ENCODE measurements at regions not wholly inside any gene's neighbourhood (a gene's known extent, or its start where the extent isn't known, plus 50 kb on each side); places are given as distances from the start of the nearest gene placed in this dataset.

- TF ChIP-seq MAX (IDR thresholded peaks at IDR 0.05) (no peak), ELF1 (IDR thresholded peaks at IDR 0.05; ENCODE audit: borderline replicate concordance, low read depth) (no peak), CBX3 (IDR thresholded peaks at IDR 0.05; ENCODE audit: low read depth) (no peak), EZH2 (IDR thresholded peaks at IDR 0.05) (no peak), EGR1 (IDR thresholded peaks at IDR 0.05; ENCODE audit: low read depth) (no peak), ZBTB33 (IDR thresholded peaks at IDR 0.05; ENCODE audit: extremely low read depth, insufficient replicate concordance, low read length) (no peak), ZNF274 (IDR thresholded peaks at IDR 0.05; ENCODE audit: low read depth, low read length) (no peak), ATF3 (IDR thresholded peaks at IDR 0.05) (no peak)
Observed at GRCh38 chr20:11796026-11796425, 121.7 kb upstream of the BTBD3 start (continued).

- ChIA-PET RAD21 (ENCODE audit: low non-redundant PET in 1 of 2, low total read pairs in 2 of 2, uncharacterized antibody in 2 of 2, unreplicated experiment in 2 of 2) (no interaction called here), CTCF (no interaction called here), POLR2A (no interaction called here)
- no peak overlapping the region for H2AFZ ChIP-seq (ENCODE audit: low read depth, low read length, poor library complexity, severe bottlenecking)
- H3K9me2 ChIP-seq (ENCODE audit: insufficient read depth): no peaks in the 10 kb centered on the region
- intact Hi-C loops (cut with micrococcal nuclease): no loop called here
- H3K9me3 ChIP-seq (ENCODE audit: control insufficient read depth in 1 of 2, insufficient read depth in 1 of 2, low read depth in 1 of 2, low read length in 2 of 2): no peaks in the 10 kb centered on the region
- no TSS peak for BruUV-seq (replicated peaks)
- DNase-seq (ENCODE audit: low read depth, low spot score) (no peak), ATAC-seq (no peak)
- no peaks in the 10 kb centered on the region for H3K27me3 ChIP-seq (ENCODE audit: insufficient read depth, low read length)
- no peaks in the 10 kb centered on the region for H3K4me1 ChIP-seq (ENCODE audit: control insufficient read depth in 1 of 2, insufficient read depth in 2 of 2, low read length in 2 of 2)
- no peak overlapping the region for H3K27ac ChIP-seq (ENCODE audit: low read depth, low read length)
- H3K36me3 ChIP-seq (ENCODE audit: control insufficient read depth in 1 of 2, insufficient read depth in 2 of 2, low read length in 2 of 2): no peaks in the 10 kb centered on the region
- H4K20me1 ChIP-seq (ENCODE audit: insufficient read depth): no peaks in the 10 kb centered on the region
- no peak overlapping the region for H3K4me3 ChIP-seq (replicated peaks in 1 of 2; ENCODE audit: low read depth in 1 of 2, low read length in 2 of 2)
- no peak overlapping the region for H3K4me2 ChIP-seq (ENCODE audit: low read length)
- no peak overlapping the region for H3K9ac ChIP-seq (ENCODE audit: low read length)
- H3K79me2 ChIP-seq (ENCODE audit: insufficient read depth, low read length): no peaks in the 10 kb centered on the region
- TF ChIP-seq SIN3A (IDR thresholded peaks at IDR 0.05; ENCODE audit: low read depth): no peak
- no peak for TF ChIP-seq FOSL1 (IDR thresholded peaks at IDR 0.05; ENCODE audit: low read depth)
- no peak for TF ChIP-seq POLR2A (IDR thresholded peaks at IDR 0.05; ENCODE audit: borderline replicate concordance, extremely low read depth, insufficient read depth, insufficient read length)
- no peak for TF ChIP-seq CBX3 (IDR thresholded peaks at IDR 0.05; ENCODE audit: low read depth)
- no peak for TF ChIP-seq EGR1 (IDR thresholded peaks at IDR 0.05; ENCODE audit: low read depth)
- TF ChIP-seq SRF (IDR thresholded peaks at IDR 0.05; ENCODE audit: low read depth): no peak
- no peak for TF ChIP-seq ELF1 (IDR thresholded peaks at IDR 0.05; ENCODE audit: borderline replicate concordance, low read depth)
- no peak for TF ChIP-seq CEBPB (IDR thresholded peaks at IDR 0.05; ENCODE audit: low read depth)
- TF ChIP-seq ATF3 (IDR thresholded peaks at IDR 0.05): no peak
- TF ChIP-seq TCF7L2 (IDR thresholded peaks at IDR 0.05; ENCODE audit: borderline replicate concordance, extremely low read depth, insufficient read depth, insufficient read length): no peak
- no peak for TF ChIP-seq RAD21 (IDR thresholded peaks at IDR 0.05; ENCODE audit: low read depth)
- TF ChIP-seq ZNF274 (IDR thresholded peaks at IDR 0.05; ENCODE audit: low read depth, low read length): no peak
- TF ChIP-seq POLR2AphosphoS5 (IDR thresholded peaks at IDR 0.05; ENCODE audit: low read depth, low read length): no peak
- no peak for TF ChIP-seq ZBTB33 (IDR thresholded peaks at IDR 0.05; ENCODE audit: extremely low read depth, insufficient replicate concordance, low read length)
- TF ChIP-seq EZH2 (IDR thresholded peaks at IDR 0.05): no peak
- TF ChIP-seq SP1 (IDR thresholded peaks at IDR 0.05; ENCODE audit: low read depth): no peak
- TF ChIP-seq EZH2phosphoT487 (IDR thresholded peaks at IDR 0.05; ENCODE audit: borderline replicate concordance): no peak
- no peak for TF ChIP-seq CTCF (IDR thresholded peaks at IDR 0.05 in 2 of 3, conservative IDR thresholded peaks at IDR 0.05 in 1 of 3; ENCODE audit: borderline replicate concordance in 1 of 3, insufficient read depth in 1 of 3, low read depth in 2 of 3, low read length in 2 of 3)
Observed at GRCh38 chr20:11797156-11797555, 120.5 kb upstream of the BTBD3 start.
